ENCODE measurements at regions not wholly inside any gene's neighbourhood (a gene's known extent, or its start where the extent isn't known, plus 50 kb on each side); places are given as distances from the start of the nearest gene placed in this dataset.

- Histone ChIP-seq H3K79me2 (ENCODE audit: control insufficient read depth, insufficient read depth, low read length) (no peaks in the 10 kb centered on the region), H3K4me1 (ENCODE audit: control insufficient read depth, extremely low read depth, insufficient read depth, low read length) (no peaks in the 10 kb centered on the region), H3K9ac (ENCODE audit: insufficient read depth, low read length) (no peak overlapping the region), H3K4me3 (replicated peaks in 1 of 4; ENCODE audit: control extremely low read depth in 1 of 4, insufficient read depth in 1 of 4, low read depth in 3 of 4, low read length in 4 of 4) (no peak overlapping the region), H3K27ac (ENCODE audit: insufficient read depth, low read length) (no peak overlapping the region), H3K27me3 (ENCODE audit: control insufficient read depth, insufficient read depth, low read length) (no peaks in the 10 kb centered on the region), H4K20me1 (ENCODE audit: control insufficient read depth, extremely low read depth, insufficient read depth, low read length) (no peaks in the 10 kb centered on the region), H3K36me3 (ENCODE audit: control insufficient read depth, insufficient read depth, low read length) (no peaks in the 10 kb centered on the region), H3K9me3 (ENCODE audit: control insufficient read depth, insufficient read depth, low read depth, low read length) (no peaks in the 10 kb centered on the region), H3K4me2 (ENCODE audit: extremely low read depth, insufficient read depth, low read length) (no peak overlapping the region), H2AFZ (ENCODE audit: low read length) (no peak overlapping the region)
- TF ChIP-seq EZH2 (IDR thresholded peaks at IDR 0.05; ENCODE audit: low read length, missing control alignments): no peak
- TF ChIP-seq, protein P1, sequence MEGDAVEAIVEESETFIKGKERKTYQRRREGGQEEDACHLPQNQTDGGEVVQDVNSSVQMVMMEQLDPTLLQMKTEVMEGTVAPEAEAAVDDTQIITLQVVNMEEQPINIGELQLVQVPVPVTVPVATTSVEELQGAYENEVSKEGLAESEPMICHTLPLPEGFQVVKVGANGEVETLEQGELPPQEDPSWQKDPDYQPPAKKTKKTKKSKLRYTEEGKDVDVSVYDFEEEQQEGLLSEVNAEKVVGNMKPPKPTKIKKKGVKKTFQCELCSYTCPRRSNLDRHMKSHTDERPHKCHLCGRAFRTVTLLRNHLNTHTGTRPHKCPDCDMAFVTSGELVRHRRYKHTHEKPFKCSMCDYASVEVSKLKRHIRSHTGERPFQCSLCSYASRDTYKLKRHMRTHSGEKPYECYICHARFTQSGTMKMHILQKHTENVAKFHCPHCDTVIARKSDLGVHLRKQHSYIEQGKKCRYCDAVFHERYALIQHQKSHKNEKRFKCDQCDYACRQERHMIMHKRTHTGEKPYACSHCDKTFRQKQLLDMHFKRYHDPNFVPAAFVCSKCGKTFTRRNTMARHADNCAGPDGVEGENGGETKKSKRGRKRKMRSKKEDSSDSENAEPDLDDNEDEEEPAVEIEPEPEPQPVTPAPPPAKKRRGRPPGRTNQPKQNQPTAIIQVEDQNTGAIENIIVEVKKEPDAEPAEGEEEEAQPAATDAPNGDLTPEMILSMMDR (conservative IDR thresholded peaks at IDR 0.05 in 1 of 2, IDR thresholded peaks at IDR 0.05 in 1 of 2; ENCODE audit: low read depth in 1 of 2, low read length in 2 of 2): no peak
- no peak for DNase-seq (ENCODE audit: low read depth in 2 of 2)
These were observed 427.8 kb upstream of the CDH6 start for GRCh38 chr5:30765706-30766105.

- H3K27ac ChIP-seq (ENCODE audit: insufficient read depth, low read length): no peak overlapping the region
- H2AFZ ChIP-seq (ENCODE audit: low read length): no peak overlapping the region
- H4K20me1 ChIP-seq (ENCODE audit: control insufficient read depth, extremely low read depth, insufficient read depth, low read length): no peaks in the 10 kb centered on the region
- H3K9ac ChIP-seq (ENCODE audit: insufficient read depth, low read length): no peak overlapping the region
- no peaks in the 10 kb centered on the region for H3K27me3 ChIP-seq (ENCODE audit: control insufficient read depth, insufficient read depth, low read length)
- H3K4me3 ChIP-seq (replicated peaks in 1 of 4; ENCODE audit: control extremely low read depth in 1 of 4, insufficient read depth in 1 of 4, low read depth in 3 of 4, low read length in 4 of 4): no peak overlapping the region
- H3K79me2 ChIP-seq (ENCODE audit: control insufficient read depth, insufficient read depth, low read length): no peaks in the 10 kb centered on the region
- H3K9me3 ChIP-seq (ENCODE audit: control insufficient read depth, insufficient read depth, low read depth, low read length): no peaks in the 10 kb centered on the region
- no peaks in the 10 kb centered on the region for H3K4me1 ChIP-seq (ENCODE audit: control insufficient read depth, extremely low read depth, insufficient read depth, low read length)
- no peaks in the 10 kb centered on the region for H3K36me3 ChIP-seq (ENCODE audit: control insufficient read depth, insufficient read depth, low read length)
- DNase-seq (ENCODE audit: low read depth in 2 of 2): peak in 1 of 2 donors; percentile 81
- TF ChIP-seq EZH2 (IDR thresholded peaks at IDR 0.05; ENCODE audit: low read length, missing control alignments): no peak
- TF ChIP-seq, protein P1 (conservative IDR thresholded peaks at IDR 0.05 in 1 of 2, IDR thresholded peaks at IDR 0.05 in 1 of 2; ENCODE audit: low read depth in 1 of 2, low read length in 2 of 2): no peak
- no peak overlapping the region for H3K4me2 ChIP-seq (ENCODE audit: extremely low read depth, insufficient read depth, low read length)
These were observed 428.3 kb upstream of the CDH6 start for GRCh38 chr5:30765227-30765626.

GRCh38 chr5:30764704-30765103, 428.8 kb upstream of the CDH6 start:
- H2AFZ ChIP-seq (ENCODE audit: low read length): no peak overlapping the region
- no peaks in the 10 kb centered on the region for H3K4me1 ChIP-seq (ENCODE audit: control insufficient read depth, extremely low read depth, insufficient read depth, low read length)
- no peaks in the 10 kb centered on the region for H3K27me3 ChIP-seq (ENCODE audit: control insufficient read depth, insufficient read depth, low read length)
- TF ChIP-seq, protein P1 (conservative IDR thresholded peaks at IDR 0.05 in 1 of 2, IDR thresholded peaks at IDR 0.05 in 1 of 2; ENCODE audit: low read depth in 1 of 2, low read length in 2 of 2): no peak
- no peak for TF ChIP-seq EZH2 (IDR thresholded peaks at IDR 0.05; ENCODE audit: low read length, missing control alignments)
- H3K27ac ChIP-seq (ENCODE audit: insufficient read depth, low read length): no peak overlapping the region
- no peaks in the 10 kb centered on the region for H3K9me3 ChIP-seq (ENCODE audit: control insufficient read depth, insufficient read depth, low read depth, low read length)
- no peak overlapping the region for H3K4me3 ChIP-seq (replicated peaks in 1 of 4; ENCODE audit: control extremely low read depth in 1 of 4, insufficient read depth in 1 of 4, low read depth in 3 of 4, low read length in 4 of 4)
- H3K9ac ChIP-seq (ENCODE audit: insufficient read depth, low read length): no peak overlapping the region
- H4K20me1 ChIP-seq (ENCODE audit: control insufficient read depth, extremely low read depth, insufficient read depth, low read length): no peaks in the 10 kb centered on the region
- H3K36me3 ChIP-seq (ENCODE audit: control insufficient read depth, insufficient read depth, low read length): no peaks in the 10 kb centered on the region
- peak in 1 of 2 donors; percentile 65 for DNase-seq (ENCODE audit: low read depth in 2 of 2)
- no peaks in the 10 kb centered on the region for H3K79me2 ChIP-seq (ENCODE audit: control insufficient read depth, insufficient read depth, low read length)
- H3K4me2 ChIP-seq (ENCODE audit: extremely low read depth, insufficient read depth, low read length): no peak overlapping the region

All from fibroblast of lung (primary cell).